Smooth muscle cell (in vitro differentiated cells): ENCODE measurements at regions not wholly inside any gene's neighbourhood (a gene's known extent, or its start where the extent isn't known, plus 50 kb on each side); places are given as distances from the start of the nearest gene placed in this dataset.

ENCODE experiments used
- DNase-seq: peaks from one replicate; lab custom pipeline; 2025; ENCODE audit not compliant: unreplicated experiment; lab: John Stamatoyannopoulos, UW
- H2AFZ ChIP-seq: fragments of 200-600 bp; sonication (generic); 2 replicates; pipeline ENCODE4 v1.6.0; 2016; ENCODE audit warnings: antibody characterized with exemption, low read depth, mild to moderate bottlenecking
- H3F3A ChIP-seq: fragments of 200-600 bp; sonication (generic); 2 replicates; pipeline ENCODE4 v1.6.0; 2017; ENCODE audit warnings: antibody characterized with exemption, low read depth
- H3K27ac ChIP-seq: fragments of 200-600 bp; sonication (generic); 2 replicates; pipeline ENCODE4 v1.5.1; 2016; ENCODE audit warnings: low read depth, mild to moderate bottlenecking
- H3K27me3 ChIP-seq: fragments of 200-600 bp; sonication (generic); 2 replicates; pipeline ENCODE4 v1.6.1; 2016; ENCODE audit warnings: low read depth, mild to moderate bottlenecking
- H3K36me3 ChIP-seq: fragments of 200-600 bp; sonication (generic); 2 replicates; pipeline ENCODE4 v1.5.1; 2016; ENCODE audit warnings: low read depth
- H3K4me1 ChIP-seq: fragments of 200-600 bp; sonication (generic); 2 replicates; pipeline ENCODE4 v1.5.1; 2016; ENCODE audit warnings: low read depth
- H3K4me2 ChIP-seq: fragments of 200-600 bp; sonication (generic); 2 replicates; pipeline ENCODE4 v1.6.0; 2016; ENCODE audit warnings: mild to moderate bottlenecking
- H3K4me3 ChIP-seq: fragments of 200-600 bp; sonication (generic); 2 replicates; pipeline ENCODE4 v1.5.1; 2016; ENCODE audit warnings: mild to moderate bottlenecking
- H3K79me2 ChIP-seq: fragments of 200-600 bp; sonication (generic); 2 replicates; pipeline ENCODE4 v1.6.0; 2016; ENCODE audit warnings: low read depth, mild to moderate bottlenecking
- H3K9ac ChIP-seq: fragments of 200-600 bp; sonication (generic); 2 replicates; pipeline ENCODE4 v1.6.0; 2016; ENCODE audit warnings: low read depth
- H3K9me3 ChIP-seq: fragments of 200-600 bp; sonication (generic); replicated peaks from 2 replicates; pipeline ENCODE4 v1.5.1; 2016; ENCODE audit warnings: low read depth
- H4K20me1 ChIP-seq: fragments of 200-600 bp; sonication (generic); 2 replicates; pipeline ENCODE4 v1.6.0; 2016; ENCODE audit warnings: low read depth
- CTCF ChIP-seq: fragments of 200-600 bp; sonication (generic); IDR thresholded peaks from 2 replicates; pipeline ENCODE4 v1.5.1; 2017; ENCODE audit warnings: borderline replicate concordance, mild to moderate bottlenecking, antibody characterized with exemption; ENCODE audit not compliant: insufficient read depth, poor library complexity, severe bottlenecking
- WGBS: methylation state at CpG from one replicate; pipeline ENCODE4 v1.1.7; 2016; ENCODE audit warnings: low lambda C conversion rate; 5-methylcytosine and 5-hydroxymethylcytosine counted together

GRCh38 chr15:85943791-85944190, 135.9 kb upstream of the AGBL1 start:
- no peak overlapping the region for H3K4me3 ChIP-seq
- no peaks in the 10 kb centered on the region for H3K4me1 ChIP-seq
- H3K27ac ChIP-seq = no peak overlapping the region
- TF ChIP-seq CTCF = no peak
- no peaks in the 10 kb centered on the region for H3K9me3 ChIP-seq
- no peak for DNase-seq
- no peak overlapping the region for H3K4me2 ChIP-seq
- peaks cover 10% of the 10 kb centered on the region for H3F3A ChIP-seq
- no peaks in the 10 kb centered on the region for H4K20me1 ChIP-seq
- H3K27me3 ChIP-seq = peaks cover 5% of the 10 kb centered on the region
- H3K79me2 ChIP-seq = no peaks in the 10 kb centered on the region
- no peaks in the 10 kb centered on the region for H3K36me3 ChIP-seq
- no peak overlapping the region for H2AFZ ChIP-seq
- 30% methylated on average over 2 of the region's 2 CpGs for WGBS
- no peak overlapping the region for H3K9ac ChIP-seq

GRCh38 chr15:85947021-85947420, 132.7 kb upstream of the AGBL1 start:
- no peak for DNase-seq
- Histone ChIP-seq H4K20me1 (no peaks in the 10 kb centered on the region), H3K9ac (no peak overlapping the region), H3K4me1 (no peaks in the 10 kb centered on the region), H3K27ac (no peak overlapping the region), H3K27me3 (peaks cover 24% of the 10 kb centered on the region), H2AFZ (no peak overlapping the region), H3K36me3 (no peaks in the 10 kb centered on the region), H3K4me3 (no peak overlapping the region), H3K9me3 (no peaks in the 10 kb centered on the region), H3K79me2 (no peaks in the 10 kb centered on the region), H3K4me2 (peak overlapping the region; percentile 13), H3F3A (peaks cover 2% of the 10 kb centered on the region)
- WGBS = 45% methylated on average over 3 of the region's 3 CpGs
- TF ChIP-seq CTCF = no peak

GRCh38 chr15:85947936-85948335, 131.7 kb upstream of the AGBL1 start:
- TF ChIP-seq CTCF = no peak
- H3K9ac ChIP-seq = no peak overlapping the region
- H4K20me1 ChIP-seq = no peaks in the 10 kb centered on the region
- H3K27me3 ChIP-seq = peaks cover 24% of the 10 kb centered on the region
- no peaks in the 10 kb centered on the region for H3F3A ChIP-seq
- H2AFZ ChIP-seq = no peak overlapping the region
- H3K4me2 ChIP-seq = no peak overlapping the region
- no peak for DNase-seq
- WGBS = 94% methylated on average over 7 of the region's 7 CpGs
- no peaks in the 10 kb centered on the region for H3K79me2 ChIP-seq
- no peak overlapping the region for H3K27ac ChIP-seq
- H3K4me3 ChIP-seq = no peak overlapping the region
- H3K9me3 ChIP-seq = no peaks in the 10 kb centered on the region
- no peaks in the 10 kb centered on the region for H3K4me1 ChIP-seq
- H3K36me3 ChIP-seq = no peaks in the 10 kb centered on the region

- Histone ChIP-seq H3K9ac (no peak overlapping the region), H3K36me3 (no peaks in the 10 kb centered on the region), H3K27me3 (peaks cover 24% of the 10 kb centered on the region), H4K20me1 (no peaks in the 10 kb centered on the region), H3K27ac (no peak overlapping the region), H3K4me2 (no peak overlapping the region), H3K9me3 (no peaks in the 10 kb centered on the region), H2AFZ (no peak overlapping the region), H3K4me3 (no peak overlapping the region), H3K79me2 (no peaks in the 10 kb centered on the region), H3F3A (no peaks in the 10 kb centered on the region), H3K4me1 (no peaks in the 10 kb centered on the region)
- WGBS = 91% methylated on average over 5 of the region's 5 CpGs
- no peak for TF ChIP-seq CTCF
- no peak for DNase-seq
Measured at GRCh38 chr15:85950101-85950500, 129.6 kb upstream of the AGBL1 start.
